Stimulated activated CD4-positive, alpha-beta T cell treated with anti-CD3 and anti-CD28 coated beads, Interleukin-4, amount 100 ng/mL, for 48 hours (primary cell): ENCODE measurements at regions not wholly inside any gene's neighbourhood (a gene's known extent, or its start where the extent isn't known, plus 50 kb on each side); places are given as distances from the start of the nearest gene placed in this dataset.
"Not testable (repeated sequence)": the region's sequence is repeated elsewhere in the genome, so short reads cannot be mapped to it uniquely, and the experiment has no call there.

Source experiments
- DNase-seq, 2 donors: peaks; one replicate each; pipeline ENCODE4 v3.0.0-alpha.2; 2020; ENCODE audit warnings: low read depth in 2 of 2

DNA sequence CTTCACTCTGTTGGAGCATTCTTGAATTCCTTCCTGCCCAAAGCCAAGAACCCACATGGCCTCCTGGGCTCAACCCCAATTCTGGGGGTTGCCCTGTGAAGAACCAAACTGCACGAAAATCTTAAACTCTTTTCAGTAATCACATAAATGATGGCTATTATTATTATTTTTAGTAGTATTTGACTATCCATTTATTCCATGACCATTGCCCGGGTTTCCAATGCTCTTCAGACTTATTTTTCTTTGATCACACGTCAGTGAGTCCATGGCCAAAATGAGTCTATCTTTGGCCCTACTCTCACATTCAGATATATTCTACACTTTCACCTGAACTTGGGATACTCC is 185.9 kb downstream of the AVL9 start:
- DNase-seq, result no peak

DNA sequence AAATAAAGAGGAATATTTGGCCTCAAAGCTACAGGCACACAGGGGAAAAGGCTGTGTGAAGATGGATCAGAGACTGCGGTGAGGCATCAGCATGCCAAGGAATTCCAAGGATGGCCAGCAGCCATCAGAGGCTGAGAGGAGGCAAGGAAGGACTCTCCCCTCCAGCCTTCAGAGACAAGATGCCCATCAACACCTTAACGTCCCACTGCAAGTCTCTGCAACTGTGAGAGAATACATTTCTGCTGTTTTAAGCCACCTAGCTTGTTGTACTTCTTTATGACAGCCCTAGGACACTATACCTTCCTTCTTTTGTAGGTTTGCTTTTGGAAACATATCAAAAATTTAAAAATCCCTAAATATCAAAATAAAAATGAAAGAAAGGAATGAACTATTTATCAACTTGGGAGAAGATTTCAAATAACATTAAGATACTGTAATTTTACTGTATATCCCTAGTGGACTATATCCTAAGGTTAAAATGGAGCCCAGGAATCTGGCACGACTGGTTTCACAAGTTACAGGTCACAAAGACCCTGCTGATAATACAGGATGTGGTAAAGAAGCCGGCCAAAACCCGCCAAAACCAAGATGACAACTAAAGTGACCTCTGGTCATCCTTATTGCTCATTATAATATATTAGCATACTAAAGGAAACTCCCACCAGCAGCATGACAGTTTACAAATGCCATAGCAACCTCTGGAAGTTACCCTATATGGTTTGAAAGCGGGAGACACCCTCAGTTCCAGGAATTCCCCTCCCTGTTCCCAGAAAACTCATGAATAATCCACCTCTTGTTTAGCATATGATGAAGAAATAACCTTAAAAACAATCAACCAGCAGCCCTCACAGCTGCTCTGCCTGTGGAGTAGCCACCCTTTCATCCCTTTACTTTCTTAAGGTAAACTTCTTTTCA is 185.2 kb downstream of the AVL9 start:
- no peak for DNase-seq

DNA sequence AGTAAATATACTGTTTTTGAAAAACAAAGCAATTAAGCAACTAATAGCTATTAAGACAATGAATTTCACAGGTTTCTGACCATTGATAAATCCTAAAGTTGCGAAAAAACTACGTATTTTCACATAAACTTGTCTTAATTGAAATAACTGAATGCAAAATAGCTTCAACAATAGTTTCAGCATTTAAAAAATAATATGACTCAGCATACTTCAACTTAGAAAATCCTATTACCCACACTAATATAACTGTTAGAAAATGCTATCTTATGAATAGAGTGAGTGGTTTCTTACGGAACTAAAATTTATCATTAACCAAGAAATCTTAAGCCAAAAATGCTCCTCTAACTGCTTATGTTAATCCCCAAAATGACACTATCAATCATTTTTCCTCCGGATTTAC is 183.9 kb downstream of the AVL9 start:
- no peak for DNase-seq

DNA sequence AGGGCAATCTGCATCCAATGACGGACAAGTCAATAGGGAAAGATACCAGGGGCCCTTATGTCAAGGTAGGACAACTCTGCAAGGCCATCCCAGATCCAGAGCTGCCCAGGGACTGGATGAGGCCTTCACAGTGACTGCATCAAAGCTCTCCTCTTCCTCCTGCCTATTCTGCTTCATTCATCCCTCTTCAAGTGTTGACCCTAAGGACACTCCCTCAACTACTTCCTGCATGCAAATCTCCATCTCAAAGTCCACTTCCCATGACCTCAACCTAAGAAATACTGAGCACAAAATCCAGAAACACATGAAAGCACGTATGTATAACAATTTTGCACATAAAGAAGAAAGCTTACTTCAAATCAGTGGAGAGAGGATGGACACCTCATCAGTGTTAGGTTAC is 182.3 kb downstream of the AVL9 start:
- DNase-seq, result no peak

DNA sequence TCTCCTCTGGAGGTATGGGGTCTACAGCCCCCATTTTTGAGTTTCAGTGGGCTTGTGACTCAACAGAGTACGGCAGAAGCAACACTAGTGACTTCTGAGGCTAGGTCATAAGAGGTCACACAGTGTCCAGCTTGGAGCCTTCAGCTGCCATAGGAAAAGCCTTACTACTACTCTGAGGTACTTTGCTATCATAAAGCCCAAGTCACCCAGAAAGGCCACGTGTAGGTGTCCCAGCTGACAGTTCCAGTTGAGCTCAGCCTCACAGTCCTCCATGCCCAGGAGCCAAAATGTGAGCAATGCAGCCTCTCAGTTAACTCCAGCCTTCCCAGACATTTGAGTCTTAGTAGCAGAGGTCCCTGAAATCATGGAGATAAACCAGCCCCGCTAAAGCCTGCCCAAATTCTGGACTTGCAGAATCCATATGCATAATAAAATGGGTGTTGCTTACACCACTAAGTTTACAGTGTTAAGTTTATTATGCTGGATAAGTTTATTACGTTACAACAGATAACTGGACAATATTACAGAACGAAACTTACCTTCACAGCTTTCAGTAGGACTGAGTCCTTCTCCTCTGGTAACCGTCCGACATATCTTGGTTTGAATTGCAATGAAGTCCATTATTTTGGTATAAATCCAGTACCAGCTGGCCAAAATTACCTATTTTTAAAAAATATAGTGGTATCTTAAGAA is 181.1 kb downstream of the AVL9 start:
- no peak for DNase-seq

DNA sequence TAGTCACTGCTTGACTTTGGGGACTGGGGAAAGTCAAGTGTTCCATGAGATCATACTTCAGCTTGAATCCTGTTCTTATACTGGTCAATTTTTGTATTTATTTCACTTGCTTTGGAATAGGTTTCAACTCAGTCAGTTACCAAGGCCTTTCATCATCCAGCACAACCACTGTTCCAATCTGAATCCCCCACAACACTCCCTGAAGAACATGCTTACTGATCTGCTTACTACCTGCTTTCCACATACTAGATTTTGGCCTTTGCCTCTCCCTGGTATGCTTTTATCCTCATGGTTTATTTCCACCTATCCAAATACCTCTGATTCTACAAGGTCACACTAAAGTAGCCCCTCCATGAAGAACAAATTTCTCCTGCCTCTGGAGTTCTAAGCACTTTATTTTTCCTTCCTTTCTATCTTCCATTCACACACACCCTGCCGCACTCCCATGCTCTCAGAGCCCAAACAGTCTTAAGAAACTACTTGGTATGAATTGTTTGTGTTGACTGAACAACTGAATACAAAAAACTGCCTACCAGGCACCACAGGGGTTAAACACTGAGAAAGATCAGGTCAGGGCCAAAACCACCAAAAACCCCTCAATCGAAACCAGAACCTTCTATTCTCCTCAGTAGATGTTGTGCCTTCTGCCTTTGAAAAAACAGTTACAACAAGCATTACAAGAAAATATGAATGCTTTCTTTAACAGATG is 178.1 kb downstream of the AVL9 start:
- no peak for DNase-seq

DNA sequence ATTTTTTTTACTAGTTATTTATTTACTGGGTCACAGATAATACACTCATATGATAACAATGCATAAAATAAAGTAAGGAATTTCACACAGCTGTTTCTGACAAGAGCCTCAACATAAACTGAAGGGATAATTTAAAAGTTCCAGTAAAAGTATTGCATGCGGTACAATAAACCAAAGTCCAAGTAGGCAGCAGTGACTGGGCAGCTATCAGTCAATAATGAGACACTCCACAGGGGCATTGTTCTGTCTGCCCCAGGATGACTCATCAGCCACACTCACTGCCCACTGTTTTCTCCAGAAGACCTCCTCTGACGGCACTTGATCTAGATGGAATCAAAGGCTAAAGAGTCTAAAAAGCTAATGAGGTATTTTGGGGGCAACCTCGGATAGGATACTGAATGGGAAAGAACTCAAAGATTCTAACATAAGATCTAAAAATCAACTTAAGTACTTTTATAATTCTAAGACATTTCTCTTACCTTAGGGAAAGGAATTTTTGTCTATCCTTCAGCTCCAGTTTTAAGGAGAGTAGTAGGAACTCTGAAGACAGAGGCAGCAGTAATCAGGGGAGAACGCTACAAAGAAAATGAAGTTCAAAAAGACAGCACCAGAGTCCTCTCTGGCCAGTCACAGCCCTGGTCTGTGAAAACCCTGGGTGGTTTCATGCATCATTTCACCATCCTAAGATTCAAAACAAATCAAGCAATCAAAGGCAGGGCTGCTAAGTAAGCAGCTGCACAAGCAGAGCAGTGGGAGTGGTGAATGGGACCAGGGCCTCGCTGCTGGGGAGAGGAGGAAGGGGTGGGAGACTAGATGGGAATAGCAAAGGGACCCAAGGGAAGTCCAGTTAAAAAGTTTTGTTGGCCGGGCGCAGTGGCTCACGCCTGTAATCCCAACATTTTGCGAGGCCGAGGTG is 175.1 kb downstream of the AVL9 start:
- DNase-seq, result no peak

DNA sequence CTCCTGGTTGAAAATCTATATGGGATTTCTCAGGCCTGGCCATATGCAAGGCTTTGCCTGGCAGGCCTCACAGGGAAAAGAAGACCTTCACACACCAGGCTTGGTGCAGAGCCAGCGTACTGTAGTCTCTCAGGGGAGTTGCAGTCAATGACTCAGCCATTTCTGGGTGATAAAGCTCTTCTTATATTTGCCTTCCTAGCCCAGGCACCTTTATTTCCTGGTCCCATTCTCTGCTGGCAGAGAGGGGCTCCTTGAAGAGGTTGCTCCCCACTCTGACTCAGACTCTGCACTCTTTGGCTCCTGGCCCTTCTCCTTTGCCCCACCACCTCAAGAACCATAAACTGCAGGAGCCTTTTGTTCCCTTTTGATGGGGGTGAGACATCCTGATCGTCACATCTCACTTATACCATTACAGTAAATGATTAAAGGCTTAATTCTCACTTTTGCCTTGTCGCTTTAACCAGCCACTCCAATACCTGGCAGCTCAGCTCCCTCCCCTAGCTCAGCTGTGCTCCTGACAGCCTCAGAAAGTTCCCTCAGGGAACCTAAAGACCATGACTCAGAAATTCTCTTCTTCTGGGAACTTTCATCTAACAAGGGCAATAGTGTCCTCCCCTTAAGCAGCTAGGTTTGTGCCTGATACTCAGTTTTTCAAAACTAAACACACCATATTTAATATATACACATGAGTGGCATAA is 174.0 kb downstream of the AVL9 start:
- DNase-seq, result not testable (repeated sequence)

DNA sequence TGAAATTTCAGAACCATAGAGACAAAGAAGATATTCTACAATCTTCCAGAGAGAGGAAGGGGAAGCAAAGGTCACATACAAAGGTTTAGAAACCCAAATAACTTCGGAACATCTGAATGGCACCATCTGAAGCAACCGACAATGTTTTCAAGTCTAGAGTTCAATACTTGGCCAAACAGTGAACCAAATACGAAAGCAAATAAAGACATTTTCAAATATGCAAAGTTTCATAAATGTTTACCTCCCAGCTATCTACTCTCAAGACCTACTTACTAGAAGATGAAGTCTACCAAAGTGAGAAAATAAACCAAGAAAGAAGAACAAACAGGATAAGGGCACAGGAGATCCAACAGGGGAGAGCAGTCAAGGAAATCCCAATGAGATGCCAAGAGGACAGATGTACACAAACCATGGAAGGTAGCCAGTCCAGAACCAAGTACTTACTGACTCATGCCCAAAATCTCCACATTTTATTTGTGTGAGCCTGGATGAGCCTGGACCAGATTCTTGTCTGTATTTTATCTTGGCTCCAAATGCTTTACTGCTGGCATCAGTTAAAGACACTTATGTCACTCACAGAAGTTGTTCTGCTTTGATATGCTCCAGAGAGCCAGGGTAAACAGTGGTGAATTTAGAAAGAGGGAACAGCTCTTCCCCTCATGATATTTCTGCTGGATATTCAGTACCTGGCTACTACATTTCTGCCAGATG is 173.3 kb downstream of the AVL9 start:
- DNase-seq, result not testable (repeated sequence)

DNA sequence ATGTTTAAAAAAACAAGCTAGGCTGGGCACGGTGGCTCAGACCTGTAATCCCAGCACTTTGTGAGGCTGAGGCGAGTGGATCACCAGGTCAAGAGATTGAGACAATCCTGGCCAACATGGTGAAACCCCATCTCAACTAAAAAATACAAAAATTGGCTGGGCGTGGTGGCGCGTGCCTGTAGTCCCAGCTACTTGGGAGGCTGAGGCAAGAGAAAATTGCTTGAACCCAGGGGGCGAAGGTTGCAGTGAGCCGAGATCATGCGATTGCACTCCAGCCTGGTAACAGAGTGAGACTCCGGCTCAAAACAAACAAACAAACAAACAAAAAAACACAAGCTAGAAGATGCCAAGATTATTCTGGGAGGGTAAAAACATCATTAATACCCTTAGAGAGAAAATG is 172.3 kb downstream of the AVL9 start:
- DNase-seq, result not testable (repeated sequence)

DNA sequence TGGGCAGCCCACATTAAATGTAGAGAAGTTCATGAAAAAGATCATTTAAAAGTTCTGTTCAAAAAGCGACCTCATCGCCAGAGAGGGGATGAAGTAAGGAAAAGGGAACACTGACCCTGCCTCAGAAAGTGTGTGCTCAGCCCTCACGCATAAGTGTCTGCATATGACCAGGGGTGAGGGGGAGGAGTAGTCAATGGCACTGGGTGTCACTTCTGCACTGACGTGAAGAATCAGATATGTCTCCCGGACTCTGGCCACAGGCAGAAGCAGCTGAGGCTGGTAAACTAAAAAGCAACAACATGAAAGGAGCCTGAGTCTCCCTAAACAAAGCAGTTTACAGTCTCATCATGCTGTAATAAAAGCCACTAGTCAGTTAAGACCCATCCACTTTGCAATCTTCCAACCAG is 168.5 kb downstream of the AVL9 start:
- DNase-seq, result not testable (repeated sequence)

DNA sequence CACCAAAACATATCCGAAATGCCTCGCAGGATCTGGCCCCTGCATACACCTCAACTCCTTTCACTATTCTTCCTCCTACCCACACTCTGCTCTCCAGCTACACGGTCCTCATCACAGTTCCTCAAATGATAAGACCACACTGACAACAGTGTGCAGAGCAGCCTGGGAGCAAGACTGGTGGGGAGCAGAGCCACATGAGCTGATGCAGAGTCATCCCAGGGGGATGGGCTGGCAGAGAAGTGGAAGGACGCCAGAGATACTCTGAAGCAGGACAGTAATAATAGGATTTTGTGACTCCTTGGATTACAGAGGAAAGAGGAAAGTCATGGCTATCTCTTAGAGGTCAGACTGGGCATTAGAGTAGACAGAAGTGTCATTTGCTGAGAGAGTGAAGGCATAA is 167.2 kb downstream of the AVL9 start:
- not testable (repeated sequence) for DNase-seq

DNA sequence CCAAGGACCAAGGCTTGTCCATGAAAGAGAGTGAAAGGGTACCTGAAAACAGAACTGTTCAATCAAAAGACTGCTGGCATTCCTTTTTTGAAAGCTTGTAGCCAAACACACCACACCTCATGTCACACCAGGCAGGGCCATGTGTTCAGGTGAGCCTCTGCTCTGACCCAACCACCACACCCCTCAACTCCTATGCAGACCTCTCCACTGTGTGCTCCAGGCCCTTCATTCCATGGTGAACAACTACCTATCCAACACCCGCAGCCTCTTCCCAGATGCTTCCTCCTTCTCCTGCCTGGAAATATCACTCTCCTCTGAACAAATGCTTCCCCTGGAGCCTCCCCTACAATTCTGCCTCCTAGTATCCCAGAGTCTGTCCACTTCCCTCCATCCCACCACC is 166.6 kb downstream of the AVL9 start:
- DNase-seq, result no peak

DNA sequence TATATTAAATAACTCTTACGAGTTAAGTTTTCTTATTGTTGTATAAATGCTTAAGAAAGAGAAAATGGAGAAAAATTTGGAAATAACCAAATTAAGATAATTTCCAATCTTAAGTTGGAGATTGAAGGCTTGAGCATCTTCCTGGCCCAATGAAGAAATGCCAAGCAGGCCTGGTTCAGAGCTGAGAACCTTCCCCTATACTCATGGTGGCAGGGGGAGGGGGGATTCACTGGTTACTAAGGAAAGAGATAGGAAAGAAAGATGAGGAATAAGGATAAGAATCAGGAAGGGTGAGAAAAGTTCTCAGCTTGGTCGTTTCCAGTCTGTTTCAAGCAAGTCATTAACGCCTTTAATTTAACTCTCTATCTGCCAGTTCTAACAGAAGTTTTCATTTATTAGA is 166.2 kb downstream of the AVL9 start:
- no peak for DNase-seq

DNA sequence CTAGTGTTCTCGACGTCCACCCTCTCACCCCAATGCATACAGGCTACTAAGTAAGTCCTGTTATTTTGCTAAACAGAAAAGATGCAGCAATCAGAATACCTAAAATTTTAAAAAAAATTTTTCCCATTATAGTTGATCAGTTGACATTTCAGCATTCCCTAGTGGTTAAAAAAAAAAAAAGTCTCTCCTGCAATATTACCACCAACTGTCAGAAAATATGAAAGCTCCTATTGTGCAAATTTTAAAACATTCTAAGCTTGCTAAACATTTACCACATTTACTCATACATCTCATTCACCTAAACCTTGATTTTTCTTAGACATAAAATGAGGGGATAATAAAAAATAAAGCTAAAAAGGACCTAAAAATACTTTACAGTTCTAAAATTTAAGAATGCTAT is 165.6 kb downstream of the AVL9 start:
- DNase-seq, result no peak

DNA sequence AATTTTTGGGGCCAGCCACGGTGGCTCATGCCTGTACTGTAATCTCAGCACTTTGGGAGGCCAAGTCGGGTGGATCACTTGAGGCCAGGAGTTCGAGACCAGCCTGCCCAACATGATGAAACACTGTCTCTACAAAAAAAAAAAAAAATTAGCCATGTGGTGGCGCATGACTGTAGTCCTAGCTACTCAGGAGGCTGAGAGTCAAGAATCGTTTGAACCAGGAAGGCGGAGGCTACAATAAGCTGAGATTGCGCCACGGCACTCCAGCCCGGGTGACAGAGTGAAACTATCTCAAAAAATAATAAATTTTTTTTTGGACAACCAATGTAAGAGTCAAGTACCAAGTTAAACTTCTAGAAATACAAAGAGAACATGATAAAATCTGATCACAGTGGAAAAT is 164.6 kb downstream of the AVL9 start:
- DNase-seq, result no peak

DNA sequence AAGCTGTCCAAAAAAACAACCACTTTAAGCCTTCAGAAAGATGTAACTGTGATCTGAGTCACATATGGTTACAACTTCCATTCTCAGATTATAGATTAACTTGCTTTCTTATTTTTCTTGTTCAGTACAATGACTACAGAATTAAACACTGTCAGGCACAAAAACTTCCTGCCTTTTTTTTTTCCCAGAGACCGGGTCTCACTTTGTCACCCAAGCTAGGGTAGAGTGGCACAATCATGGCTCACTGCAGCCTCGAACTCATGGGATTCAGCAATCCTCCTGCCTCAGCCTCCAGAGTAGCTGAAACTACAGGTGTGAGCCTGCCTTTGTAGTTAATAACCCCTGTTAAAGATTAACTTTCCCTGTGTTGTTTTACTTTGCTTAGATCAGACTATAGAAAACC is 163.2 kb downstream of the AVL9 start:
- DNase-seq, result no peak

DNA sequence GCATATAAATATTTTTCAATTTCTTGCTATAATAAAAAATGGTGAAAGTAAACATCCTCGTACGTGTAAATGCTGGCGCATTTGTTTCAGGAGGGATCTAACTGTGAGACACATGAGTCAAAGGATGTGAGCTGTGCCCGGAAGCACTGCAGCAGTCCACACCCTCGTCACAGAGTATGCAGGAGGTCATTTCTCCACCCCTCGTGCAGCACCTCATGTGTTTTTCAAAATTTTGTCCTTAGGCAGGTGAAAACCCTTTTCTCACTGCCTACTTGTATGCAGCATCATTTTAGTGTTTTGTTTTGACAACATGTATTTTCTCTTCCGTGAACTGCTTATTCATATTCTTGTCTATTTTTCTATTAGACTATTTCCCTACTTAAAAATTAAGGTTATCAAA is 162.7 kb downstream of the AVL9 start:
- no peak for DNase-seq

DNA sequence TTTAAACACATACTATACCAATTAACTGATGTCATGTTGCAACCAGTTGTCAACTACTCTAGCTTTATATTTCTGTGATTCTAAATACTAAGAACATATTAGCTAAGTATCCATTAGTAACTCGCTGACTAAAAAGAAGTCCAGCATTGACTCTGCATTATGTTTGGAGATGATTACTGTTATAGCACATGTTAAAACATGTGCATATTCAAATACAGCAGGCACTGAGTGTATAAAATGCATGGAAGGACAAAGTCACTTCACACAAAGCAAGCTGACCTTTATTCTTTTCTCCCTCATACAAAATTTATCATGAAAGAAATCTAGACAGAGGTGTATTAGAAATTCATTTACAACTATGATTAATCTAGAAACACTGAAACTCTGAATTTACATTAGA is 159.3 kb downstream of the AVL9 start:
- DNase-seq, result not testable (repeated sequence)

DNA sequence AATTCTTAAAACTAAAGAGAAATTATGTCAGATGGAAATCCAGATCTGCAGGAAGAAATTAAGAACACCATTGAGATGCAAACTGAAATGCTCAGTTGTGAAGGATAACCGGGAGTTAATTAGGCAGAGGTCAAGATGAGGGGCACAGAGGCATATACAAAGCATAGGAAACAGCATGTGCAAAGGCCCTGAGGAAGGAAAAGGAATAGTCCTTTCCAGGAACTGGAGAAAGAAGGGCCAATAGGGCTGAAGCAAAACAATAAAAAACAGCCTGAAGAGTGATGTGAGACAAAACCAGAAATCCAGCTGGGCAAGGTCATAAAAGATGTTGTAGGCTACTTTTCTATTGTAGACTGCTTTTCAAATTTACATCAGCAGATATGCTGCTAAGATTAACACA is 155.1 kb downstream of the AVL9 start:
- DNase-seq, result not testable (repeated sequence)
